SK-N-SH treated with all-trans-retinoic acid at 6 μM for 48 hours (cell line): ENCODE measurements at regions not wholly inside any gene's neighbourhood (a gene's known extent, or its start where the extent isn't known, plus 50 kb on each side); places are given as distances from the start of the nearest gene placed in this dataset.

Experiments used
- ATAC-seq: fragments of 200-7000 bp; cut with Tn5 transposase; 3 replicates; pipeline ENCODE4 v1.9.1; 2020; ENCODE audit warnings: mild to moderate bottlenecking, moderate library complexity
- ARNTL ChIP-seq: fragments of 450-650 bp; formaldehyde crosslinking; IDR thresholded peaks from 2 replicates; pipeline ENCODE4 v1.5.0; 2020; ENCODE audit warnings: low read depth, mild to moderate bottlenecking, moderate library complexity, borderline replicate concordance
- BACH2 ChIP-seq: fragments of 250-450 bp; sonication (Bioruptor Pico); IDR thresholded peaks from 2 replicates; pipeline ENCODE4 v1.9.0; 2021; ENCODE audit warnings: mild to moderate bottlenecking, borderline replicate concordance
- CREB5 ChIP-seq: fragments of 250-450 bp; sonication (Bioruptor Pico); IDR thresholded peaks from 2 replicates; pipeline ENCODE4 v1.5.1; 2020; ENCODE audit warnings: low read depth, mild to moderate bottlenecking, moderate library complexity
- CSDC2 ChIP-seq: fragments of 250-450 bp; sonication (Bioruptor Pico); IDR thresholded peaks from 2 replicates; pipeline ENCODE4 v1.5.0; 2020; ENCODE audit warnings: mild to moderate bottlenecking, moderate library complexity
- CSRNP3 ChIP-seq: fragments of 250-450 bp; sonication (Bioruptor Pico); IDR thresholded peaks from 2 replicates; pipeline ENCODE4 v1.5.1; 2021; ENCODE audit warnings: mild to moderate bottlenecking, moderate library complexity
- ESRRG ChIP-seq: fragments of 250-450 bp; sonication (Bioruptor Pico); IDR thresholded peaks from 2 replicates; pipeline ENCODE4 v1.6.1; 2021; ENCODE audit warnings: mild to moderate bottlenecking
- GLIS3 ChIP-seq: fragments of 250-450 bp; sonication (Bioruptor Pico); IDR thresholded peaks from 2 replicates; pipeline ENCODE4 v1.5.0; 2020; ENCODE audit warnings: mild to moderate bottlenecking, moderate library complexity
- ISL1 ChIP-seq: fragments of 250-450 bp; sonication (Bioruptor Pico); IDR thresholded peaks from 2 replicates; pipeline ENCODE4 v2.1.2; 2022; ENCODE audit warnings: mild to moderate bottlenecking, moderate library complexity
- OSR1 ChIP-seq: fragments of 250-450 bp; sonication (Bioruptor Pico); IDR thresholded peaks from 2 replicates; pipeline ENCODE4 v1.8.0; 2022; ENCODE audit warnings: moderate library complexity, mild to moderate bottlenecking, inconsistent platforms
- PATZ1 ChIP-seq: fragments of 250-450 bp; sonication (Bioruptor Pico); IDR thresholded peaks from 2 replicates; pipeline ENCODE4 v1.8.0; 2020; ENCODE audit warnings: mild to moderate bottlenecking, moderate library complexity, borderline replicate concordance
- POU6F1 ChIP-seq: fragments of 250-450 bp; sonication (Bioruptor Pico); IDR thresholded peaks from 2 replicates; pipeline ENCODE4 v1.8.0; 2021; ENCODE audit warnings: low read depth, mild to moderate bottlenecking, moderate library complexity, borderline replicate concordance
- PPARA ChIP-seq: fragments of 250-450 bp; sonication (Bioruptor Pico); IDR thresholded peaks from 2 replicates; pipeline ENCODE4 v1.5.0; 2020; ENCODE audit warnings: mild to moderate bottlenecking, borderline replicate concordance
- SNAI2 ChIP-seq: fragments of 250-450 bp; sonication (Bioruptor Pico); IDR thresholded peaks from 2 replicates; pipeline ENCODE4 v1.5.0; 2020; ENCODE audit warnings: mild to moderate bottlenecking, moderate library complexity
- TCF4 ChIP-seq: fragments of 250-450 bp; sonication (Bioruptor Pico); IDR thresholded peaks from 2 replicates; pipeline ENCODE4 v1.8.0; 2021; ENCODE audit warnings: mild to moderate bottlenecking, moderate library complexity, borderline replicate concordance
- TOX ChIP-seq: fragments of 250-450 bp; sonication (Bioruptor Pico); IDR thresholded peaks from 2 replicates; pipeline ENCODE4 v1.8.0; 2021; ENCODE audit warnings: mild to moderate bottlenecking, moderate library complexity, borderline replicate concordance
- TSHZ2 ChIP-seq: fragments of 250-450 bp; sonication (Bioruptor Pico); IDR thresholded peaks from 2 replicates; pipeline ENCODE4 v1.5.0; 2020; ENCODE audit warnings: mild to moderate bottlenecking, moderate library complexity
- ZC3H10 ChIP-seq: fragments of 250-450 bp; sonication (Bioruptor Pico); IDR thresholded peaks from 2 replicates; pipeline ENCODE4 v1.5.1; 2021; ENCODE audit warnings: mild to moderate bottlenecking, moderate library complexity
- ZFP3 ChIP-seq: fragments of 250-450 bp; sonication (Bioruptor Pico); IDR thresholded peaks from 2 replicates; pipeline ENCODE4 v1.5.0; 2020; ENCODE audit warnings: mild to moderate bottlenecking, moderate library complexity
- ZFP30 ChIP-seq: fragments of 450-650 bp; formaldehyde crosslinking; IDR thresholded peaks from 2 replicates; pipeline ENCODE4 v1.5.0; 2022; ENCODE audit warnings: mild to moderate bottlenecking, moderate library complexity
- ZNF565 ChIP-seq: fragments of 450-650 bp; formaldehyde crosslinking; conservative IDR thresholded peaks from 2 replicates; pipeline ENCODE4 v1.5.0; 2020; ENCODE audit warnings: low read depth, mild to moderate bottlenecking, moderate library complexity
- ZNF70 ChIP-seq: fragments of 450-650 bp; formaldehyde crosslinking; IDR thresholded peaks from 2 replicates; pipeline ENCODE4 v1.5.0; 2020; ENCODE audit warnings: mild to moderate bottlenecking, moderate library complexity
- ZNF8 ChIP-seq: fragments of 450-650 bp; formaldehyde crosslinking; IDR thresholded peaks from 2 replicates; pipeline ENCODE4 v1.5.0; 2020; ENCODE audit warnings: mild to moderate bottlenecking, moderate library complexity

GRCh38 chr10:36003688-36004087 is 361.6 kb upstream of the FZD8 start:
- no peak for ATAC-seq
- TF ChIP-seq ISL1 (CRISPR knock-in tag) (no peak), OSR1 (no peak), PPARA (CRISPR knock-in tag) (no peak), ARNTL (CRISPR knock-in tag) (no peak), ESRRG (CRISPR knock-in tag) (no peak), CSRNP3 (no peak)
- TF ChIP-seq, all 23 proteins: peak for 0

GRCh38 chr10:36003031-36003600 is 361.0 kb upstream of the FZD8 start:
- no peak for ATAC-seq
- TF ChIP-seq CSDC2 (no peak), ZNF8 (no peak), PATZ1 (no peak), CREB5 (CRISPR knock-in tag) (no peak), ZNF565 (no peak), TSHZ2 (no peak), OSR1 (no peak), GLIS3 (CRISPR knock-in tag) (no peak), TCF4 (CRISPR knock-in tag) (no peak), ZFP3 (CRISPR knock-in tag) (no peak), POU6F1 (CRISPR knock-in tag) (no peak), SNAI2 (no peak), ZNF70 (CRISPR knock-in tag) (no peak), ESRRG (CRISPR knock-in tag) (no peak), ISL1 (CRISPR knock-in tag) (no peak), ARNTL (CRISPR knock-in tag) (no peak), ZFP30 (CRISPR knock-in tag) (no peak), TOX (CRISPR knock-in tag) (no peak)

- ATAC-seq = no peak
- TF ChIP-seq ZC3H10 (no peak), ZNF70 (CRISPR knock-in tag) (no peak), CSDC2 (no peak), PPARA (CRISPR knock-in tag) (no peak), ESRRG (CRISPR knock-in tag) (no peak), TCF4 (CRISPR knock-in tag) (no peak), TOX (CRISPR knock-in tag) (no peak), POU6F1 (CRISPR knock-in tag) (no peak), CREB5 (CRISPR knock-in tag) (no peak), BACH2 (CRISPR knock-in tag) (no peak), OSR1 (no peak), PATZ1 (no peak)
Observed at GRCh38 chr10:36002445-36002844, 360.3 kb upstream of the FZD8 start.
